H1 (cell line): ENCODE measurements at regions not wholly inside any gene's neighbourhood (a gene's known extent, or its start where the extent isn't known, plus 50 kb on each side); places are given as distances from the start of the nearest gene placed in this dataset.

Source experiments
- BRCA1 ChIP-seq: IDR thresholded peaks from 2 replicates; pipeline ENCODE4 v1.6.1; 2012; ENCODE audit warnings: low read depth, low read length, improper control_type of control experiment
- HDAC2 ChIP-seq, 2 experiments: fragments of 300-600 bp in 1 of 2; sonication (generic) in 1 of 2; IDR thresholded peaks; 2 replicates each; pipeline ENCODE4 v1.6.1; 2011 to 2012; ENCODE audit warnings: low read depth in 2 of 2, low read length in 2 of 2, mild to moderate bottlenecking in 2 of 2, moderate library complexity in 2 of 2, borderline replicate concordance in 1 of 2, inconsistent platforms in 1 of 2
- MAFK ChIP-seq: IDR thresholded peaks from 2 replicates; pipeline ENCODE4 v1.6.1; 2012; ENCODE audit warnings: low read depth, mild to moderate bottlenecking, improper control_type of control experiment, low read length
- RNF2 ChIP-seq: fragments of 200-900, 300-1000 bp; sonication (generic); IDR thresholded peaks from 2 replicates; pipeline ENCODE4 v1.7.1; 2016; ENCODE audit warnings: borderline replicate concordance, low read depth, mild to moderate bottlenecking, antibody characterized with exemption, low read length; ENCODE audit not compliant: poor library complexity, severe bottlenecking; ENCODE audit errors: missing control alignments
- SIN3A ChIP-seq, 2 experiments: IDR thresholded peaks in 1 of 2; conservative IDR thresholded peaks in 1 of 2; 2 replicates each; pipeline ENCODE4 v1.6.1; 2011 to 2012; ENCODE audit warnings: low read length in 2 of 2, improper control_type of control experiment in 1 of 2, low read depth in 1 of 2, mild to moderate bottlenecking in 1 of 2
- YY1 ChIP-seq: IDR thresholded peaks from 2 replicates; pipeline ENCODE4 v1.6.1; 2011; ENCODE audit warnings: low read depth, mild to moderate bottlenecking, low read length
- ZNF274 ChIP-seq: IDR thresholded peaks from 2 replicates; pipeline ENCODE4 v1.7.0; 2012; ENCODE audit warnings: low read length, borderline replicate concordance; ENCODE audit errors: extremely low read depth
- TF ChIP-seq, protein P1 (sequence below): fragments of 300-600 bp; sonication (generic); IDR thresholded peaks from 2 replicates; pipeline ENCODE4 v1.7.1; 2012; ENCODE audit warnings: low read length, moderate library complexity, mild to moderate bottlenecking, inconsistent platforms; ENCODE audit not compliant: insufficient replicate concordance

DNA sequence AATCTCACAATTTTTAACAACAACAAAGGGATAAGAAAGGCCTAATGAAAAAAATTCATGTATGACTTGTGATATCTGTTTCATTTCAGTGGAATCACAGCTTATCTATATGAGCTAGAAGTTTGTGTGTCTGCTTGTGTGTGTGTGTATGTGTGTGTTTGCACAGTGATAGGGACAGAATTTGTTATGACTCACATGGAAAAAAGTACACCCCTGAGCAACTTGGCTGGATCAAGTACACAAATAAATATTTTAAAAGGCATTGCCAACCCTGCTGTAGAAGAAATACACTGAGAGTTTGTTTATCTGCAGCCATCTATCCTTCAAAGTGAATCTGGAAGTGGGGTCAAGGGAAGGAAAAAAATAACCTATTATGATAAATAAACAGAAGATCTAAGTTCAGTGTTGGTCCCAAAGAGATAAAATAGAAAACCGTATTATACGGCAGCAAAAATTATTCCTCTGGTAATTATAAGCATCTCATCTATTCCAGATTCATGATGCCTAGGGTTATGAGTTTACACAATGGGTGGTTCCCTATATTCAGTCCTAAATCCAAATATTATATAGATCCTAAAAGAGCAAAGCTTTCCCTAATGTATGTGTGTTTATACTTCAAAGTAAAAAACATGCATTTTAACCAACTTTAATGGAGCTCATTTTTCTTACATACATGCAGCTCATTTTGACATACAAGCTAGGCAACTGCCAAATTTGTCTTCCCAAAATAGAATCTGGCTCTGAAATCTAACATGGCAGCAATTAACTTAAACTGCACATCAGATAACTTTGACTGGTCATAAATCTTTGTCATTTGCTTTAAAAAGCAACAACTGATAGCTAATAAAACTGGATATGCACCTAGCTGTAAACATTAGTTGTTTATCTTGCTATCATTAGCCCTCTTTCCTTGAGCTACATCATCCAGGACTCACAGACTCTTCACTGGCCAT lies 420.6 kb downstream of the IRS1 start (continued):
- TF ChIP-seq HDAC2 (IDR thresholded peaks at IDR 0.05; ENCODE audit: borderline replicate concordance in 1 of 2, low read depth in 2 of 2, low read length in 2 of 2): no peak
- no peak for TF ChIP-seq ZNF274
- no peak for TF ChIP-seq MAFK
- TF ChIP-seq, protein P1, sequence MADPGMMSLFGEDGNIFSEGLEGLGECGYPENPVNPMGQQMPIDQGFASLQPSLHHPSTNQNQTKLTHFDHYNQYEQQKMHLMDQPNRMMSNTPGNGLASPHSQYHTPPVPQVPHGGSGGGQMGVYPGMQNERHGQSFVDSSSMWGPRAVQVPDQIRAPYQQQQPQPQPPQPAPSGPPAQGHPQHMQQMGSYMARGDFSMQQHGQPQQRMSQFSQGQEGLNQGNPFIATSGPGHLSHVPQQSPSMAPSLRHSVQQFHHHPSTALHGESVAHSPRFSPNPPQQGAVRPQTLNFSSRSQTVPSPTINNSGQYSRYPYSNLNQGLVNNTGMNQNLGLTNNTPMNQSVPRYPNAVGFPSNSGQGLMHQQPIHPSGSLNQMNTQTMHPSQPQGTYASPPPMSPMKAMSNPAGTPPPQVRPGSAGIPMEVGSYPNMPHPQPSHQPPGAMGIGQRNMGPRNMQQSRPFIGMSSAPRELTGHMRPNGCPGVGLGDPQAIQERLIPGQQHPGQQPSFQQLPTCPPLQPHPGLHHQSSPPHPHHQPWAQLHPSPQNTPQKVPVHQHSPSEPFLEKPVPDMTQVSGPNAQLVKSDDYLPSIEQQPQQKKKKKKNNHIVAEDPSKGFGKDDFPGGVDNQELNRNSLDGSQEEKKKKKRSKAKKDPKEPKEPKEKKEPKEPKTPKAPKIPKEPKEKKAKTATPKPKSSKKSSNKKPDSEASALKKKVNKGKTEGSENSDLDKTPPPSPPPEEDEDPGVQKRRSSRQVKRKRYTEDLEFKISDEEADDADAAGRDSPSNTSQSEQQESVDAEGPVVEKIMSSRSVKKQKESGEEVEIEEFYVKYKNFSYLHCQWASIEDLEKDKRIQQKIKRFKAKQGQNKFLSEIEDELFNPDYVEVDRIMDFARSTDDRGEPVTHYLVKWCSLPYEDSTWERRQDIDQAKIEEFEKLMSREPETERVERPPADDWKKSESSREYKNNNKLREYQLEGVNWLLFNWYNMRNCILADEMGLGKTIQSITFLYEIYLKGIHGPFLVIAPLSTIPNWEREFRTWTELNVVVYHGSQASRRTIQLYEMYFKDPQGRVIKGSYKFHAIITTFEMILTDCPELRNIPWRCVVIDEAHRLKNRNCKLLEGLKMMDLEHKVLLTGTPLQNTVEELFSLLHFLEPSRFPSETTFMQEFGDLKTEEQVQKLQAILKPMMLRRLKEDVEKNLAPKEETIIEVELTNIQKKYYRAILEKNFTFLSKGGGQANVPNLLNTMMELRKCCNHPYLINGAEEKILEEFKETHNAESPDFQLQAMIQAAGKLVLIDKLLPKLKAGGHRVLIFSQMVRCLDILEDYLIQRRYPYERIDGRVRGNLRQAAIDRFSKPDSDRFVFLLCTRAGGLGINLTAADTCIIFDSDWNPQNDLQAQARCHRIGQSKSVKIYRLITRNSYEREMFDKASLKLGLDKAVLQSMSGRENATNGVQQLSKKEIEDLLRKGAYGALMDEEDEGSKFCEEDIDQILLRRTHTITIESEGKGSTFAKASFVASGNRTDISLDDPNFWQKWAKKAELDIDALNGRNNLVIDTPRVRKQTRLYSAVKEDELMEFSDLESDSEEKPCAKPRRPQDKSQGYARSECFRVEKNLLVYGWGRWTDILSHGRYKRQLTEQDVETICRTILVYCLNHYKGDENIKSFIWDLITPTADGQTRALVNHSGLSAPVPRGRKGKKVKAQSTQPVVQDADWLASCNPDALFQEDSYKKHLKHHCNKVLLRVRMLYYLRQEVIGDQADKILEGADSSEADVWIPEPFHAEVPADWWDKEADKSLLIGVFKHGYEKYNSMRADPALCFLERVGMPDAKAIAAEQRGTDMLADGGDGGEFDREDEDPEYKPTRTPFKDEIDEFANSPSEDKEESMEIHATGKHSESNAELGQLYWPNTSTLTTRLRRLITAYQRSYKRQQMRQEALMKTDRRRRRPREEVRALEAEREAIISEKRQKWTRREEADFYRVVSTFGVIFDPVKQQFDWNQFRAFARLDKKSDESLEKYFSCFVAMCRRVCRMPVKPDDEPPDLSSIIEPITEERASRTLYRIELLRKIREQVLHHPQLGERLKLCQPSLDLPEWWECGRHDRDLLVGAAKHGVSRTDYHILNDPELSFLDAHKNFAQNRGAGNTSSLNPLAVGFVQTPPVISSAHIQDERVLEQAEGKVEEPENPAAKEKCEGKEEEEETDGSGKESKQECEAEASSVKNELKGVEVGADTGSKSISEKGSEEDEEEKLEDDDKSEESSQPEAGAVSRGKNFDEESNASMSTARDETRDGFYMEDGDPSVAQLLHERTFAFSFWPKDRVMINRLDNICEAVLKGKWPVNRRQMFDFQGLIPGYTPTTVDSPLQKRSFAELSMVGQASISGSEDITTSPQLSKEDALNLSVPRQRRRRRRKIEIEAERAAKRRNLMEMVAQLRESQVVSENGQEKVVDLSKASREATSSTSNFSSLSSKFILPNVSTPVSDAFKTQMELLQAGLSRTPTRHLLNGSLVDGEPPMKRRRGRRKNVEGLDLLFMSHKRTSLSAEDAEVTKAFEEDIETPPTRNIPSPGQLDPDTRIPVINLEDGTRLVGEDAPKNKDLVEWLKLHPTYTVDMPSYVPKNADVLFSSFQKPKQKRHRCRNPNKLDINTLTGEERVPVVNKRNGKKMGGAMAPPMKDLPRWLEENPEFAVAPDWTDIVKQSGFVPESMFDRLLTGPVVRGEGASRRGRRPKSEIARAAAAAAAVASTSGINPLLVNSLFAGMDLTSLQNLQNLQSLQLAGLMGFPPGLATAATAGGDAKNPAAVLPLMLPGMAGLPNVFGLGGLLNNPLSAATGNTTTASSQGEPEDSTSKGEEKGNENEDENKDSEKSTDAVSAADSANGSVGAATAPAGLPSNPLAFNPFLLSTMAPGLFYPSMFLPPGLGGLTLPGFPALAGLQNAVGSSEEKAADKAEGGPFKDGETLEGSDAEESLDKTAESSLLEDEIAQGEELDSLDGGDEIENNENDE: no peak
- no peak for TF ChIP-seq YY1
- TF ChIP-seq RNF2: no peak
- TF ChIP-seq SIN3A (conservative IDR thresholded peaks at IDR 0.05 in 1 of 2, IDR thresholded peaks at IDR 0.05 in 1 of 2; ENCODE audit: low read depth in 1 of 2, low read length in 2 of 2): no peak
- no peak for TF ChIP-seq BRCA1
